Renal cortical epithelial cell (primary cell): ENCODE measurements at regions not wholly inside any gene's neighbourhood (a gene's known extent, or its start where the extent isn't known, plus 50 kb on each side); places are given as distances from the start of the nearest gene placed in this dataset.
"Not testable (repeated sequence)": the region's sequence is repeated elsewhere in the genome, so short reads cannot be mapped to it uniquely, and the experiment has no call there.

Source experiments
- DNase-seq: peaks from one replicate; pipeline ENCODE4 v3.0.0-alpha.2; 2011; ENCODE audit warnings: low read depth

DNA sequence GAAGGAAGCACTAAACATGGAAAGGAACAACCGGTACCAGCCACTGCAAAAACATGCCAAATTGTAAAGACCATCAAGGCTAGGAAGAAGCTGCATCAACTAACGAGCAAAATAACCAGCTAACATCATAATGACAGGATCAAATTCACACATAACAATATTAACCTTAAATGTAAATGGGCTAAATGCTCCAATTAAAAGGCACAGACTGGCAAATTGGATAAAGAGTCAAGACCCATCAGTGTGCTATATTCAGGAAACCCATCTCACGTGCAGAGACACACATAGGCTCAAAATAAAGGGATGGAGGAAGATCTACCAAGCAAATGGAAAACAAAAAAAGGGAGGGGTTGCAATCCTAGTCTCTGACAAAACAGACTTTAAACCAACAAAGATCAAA, 126.3 kb upstream of the CAV2 start:
- not testable (repeated sequence) for DNase-seq

DNA sequence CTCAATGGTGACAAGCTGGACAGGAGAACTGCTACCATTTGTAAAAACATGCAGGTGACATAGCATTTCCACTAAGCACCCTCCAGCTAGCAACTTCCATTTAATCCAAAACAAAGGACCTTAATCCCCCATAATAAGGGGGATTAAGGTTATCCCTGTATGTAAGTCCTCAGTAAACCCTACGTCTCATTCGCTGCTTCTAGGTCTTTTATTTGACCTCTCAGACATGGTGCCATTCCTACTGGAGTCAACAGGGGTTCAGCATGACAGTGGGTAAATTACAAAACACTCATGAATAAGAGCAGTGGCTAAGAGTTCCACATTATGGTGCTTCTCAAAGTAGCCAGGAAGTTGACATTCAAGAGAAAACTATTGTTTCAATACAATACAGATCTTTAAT, 121.8 kb upstream of the CAV2 start:
- no peak for DNase-seq

DNA sequence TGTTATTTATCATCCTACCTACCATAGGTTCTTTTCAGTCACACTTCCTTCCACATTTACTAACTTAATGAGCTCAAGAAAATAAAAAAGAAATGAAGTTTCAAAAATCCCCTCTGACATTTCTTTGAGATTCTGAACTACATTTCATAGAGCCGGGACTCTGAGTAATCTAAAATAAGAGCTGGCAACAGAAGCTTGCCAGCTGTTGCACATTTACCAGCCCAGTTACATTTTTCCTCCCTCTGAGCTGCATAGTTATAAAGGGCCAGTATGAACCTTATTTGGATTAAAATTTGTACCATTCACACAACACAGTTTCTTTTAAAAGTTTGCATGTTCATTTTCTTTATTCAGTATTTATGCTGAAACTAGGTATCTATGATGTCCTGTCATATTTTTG, 119.5 kb upstream of the CAV2 start:
- no peak for DNase-seq

DNA sequence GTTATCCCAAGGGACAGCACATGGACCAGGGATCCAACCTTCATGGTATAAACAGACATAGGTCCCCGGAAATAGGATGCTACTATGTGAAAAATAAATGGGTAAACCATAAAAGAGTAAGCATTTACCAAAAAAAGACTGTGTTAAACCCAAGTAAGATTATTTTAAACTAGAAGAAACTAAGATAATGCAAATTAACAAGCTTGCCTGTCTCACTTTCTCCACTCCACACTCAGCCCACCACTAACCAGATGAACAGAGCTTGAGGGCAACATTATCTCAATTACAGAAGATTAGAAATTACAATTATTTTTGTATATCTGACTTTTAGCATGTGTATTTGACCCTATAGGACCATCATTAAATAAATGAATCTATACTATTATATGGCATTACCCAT, 117.2 kb upstream of the CAV2 start:
- DNase-seq, result no peak

DNA sequence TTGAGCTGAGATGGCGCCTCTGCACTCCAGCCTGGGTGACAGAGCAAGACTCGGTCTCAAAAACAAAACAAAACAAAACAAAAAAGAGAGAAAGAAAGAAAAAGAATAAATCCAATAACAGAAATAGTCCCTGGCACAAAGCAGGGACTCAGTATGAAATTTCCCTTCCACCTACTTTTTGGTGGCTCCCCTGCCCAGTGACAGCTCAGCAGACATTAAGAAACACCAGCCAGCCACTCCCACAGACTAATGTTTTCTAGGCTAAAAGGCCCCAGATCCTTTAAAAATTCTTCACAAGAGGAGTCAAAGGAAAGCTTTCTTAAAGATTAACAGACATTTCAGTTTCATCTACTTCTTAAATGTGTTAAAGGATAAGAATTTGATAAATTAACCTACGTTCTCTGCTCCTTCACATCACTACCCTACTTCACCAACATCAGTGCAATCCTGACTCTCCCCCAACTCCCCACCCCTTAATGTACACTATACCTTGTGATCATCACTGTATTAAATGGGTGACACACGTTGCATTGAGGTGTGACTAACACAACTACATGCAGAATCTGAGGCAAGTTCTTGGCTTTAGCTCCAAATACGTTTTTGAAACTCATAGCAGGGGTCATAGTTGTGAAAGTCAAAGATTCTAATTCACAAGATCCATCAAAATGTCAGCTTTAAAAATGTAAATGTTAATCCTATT, 114.5 kb upstream of the CAV2 start:
- peak; percentile 42 for DNase-seq

DNA sequence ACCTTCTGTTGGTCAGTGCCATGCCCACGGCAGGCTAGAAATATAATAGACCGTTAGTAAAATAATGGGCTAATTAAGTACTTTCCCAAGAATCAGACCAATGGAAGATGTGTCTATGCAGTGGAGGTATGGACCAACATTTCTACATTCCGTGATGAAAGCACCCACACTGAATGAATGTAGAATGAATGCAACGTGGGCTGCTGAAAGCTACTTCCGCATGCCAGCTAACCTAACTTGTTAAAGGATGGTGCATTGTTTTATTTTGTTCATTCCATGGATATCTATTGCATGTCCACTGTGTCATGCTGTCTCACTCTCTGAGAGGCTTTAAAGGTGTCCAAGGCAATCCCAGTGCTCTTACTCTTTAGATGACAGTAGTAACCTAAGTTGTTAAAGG, 112.9 kb upstream of the CAV2 start:
- no peak for DNase-seq

DNA sequence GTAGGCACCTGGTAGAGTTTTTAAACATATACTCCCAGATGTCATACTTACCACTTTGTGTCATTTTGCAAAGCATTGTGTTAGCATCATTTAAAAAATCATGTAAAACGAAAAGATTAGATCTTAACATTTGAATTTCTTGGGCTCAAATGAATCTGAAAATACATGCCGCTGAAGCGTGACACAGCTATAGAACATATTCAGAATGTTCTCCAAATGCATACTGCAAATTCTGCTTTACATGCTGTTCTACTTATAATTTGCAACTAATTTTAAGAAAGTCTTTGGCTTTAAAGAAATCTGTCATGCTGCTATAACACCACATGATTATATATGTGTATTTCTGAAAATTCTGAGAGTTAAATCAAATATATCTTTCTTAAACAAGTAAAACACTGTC, 109.2 kb upstream of the CAV2 start:
- DNase-seq, result no peak

DNA sequence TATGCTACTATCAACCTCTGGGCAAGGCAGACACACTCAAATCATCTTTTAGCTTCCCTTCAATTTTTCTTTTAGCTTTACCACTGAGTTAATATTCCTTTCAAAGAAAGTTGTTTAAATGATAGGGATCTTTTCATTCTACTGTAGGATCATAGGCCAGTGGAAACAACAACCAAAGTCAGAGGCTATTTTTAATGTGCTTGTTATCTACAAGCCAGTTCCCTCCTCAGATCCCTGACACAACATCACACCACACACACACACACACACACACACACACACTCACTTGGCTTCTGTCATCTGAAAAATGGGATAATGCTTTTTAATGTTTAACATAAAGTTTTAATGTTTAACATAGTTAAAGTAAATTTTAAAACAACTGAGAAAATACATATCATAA, 106.7 kb upstream of the CAV2 start:
- no peak for DNase-seq

DNA sequence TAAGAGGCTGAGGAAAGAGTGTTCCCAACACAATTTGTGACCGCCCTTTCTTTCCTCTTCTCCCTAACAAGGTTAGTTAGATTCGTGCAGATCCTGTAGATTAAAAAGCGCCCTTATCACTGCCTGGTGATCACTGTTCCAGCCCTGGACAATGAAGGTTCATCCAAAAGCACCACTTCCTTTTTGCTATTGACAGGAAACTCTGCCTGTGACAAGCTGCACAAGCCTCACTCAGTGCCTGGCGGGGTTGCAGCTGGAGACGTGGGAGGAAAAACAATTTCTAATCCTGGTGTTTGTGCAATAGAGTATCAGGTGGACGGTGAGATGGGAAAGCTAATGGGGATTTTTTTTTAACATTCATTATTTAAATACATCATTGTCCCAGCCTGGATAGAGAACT, 105.9 kb upstream of the CAV2 start:
- DNase-seq, result peak; percentile 58

DNA sequence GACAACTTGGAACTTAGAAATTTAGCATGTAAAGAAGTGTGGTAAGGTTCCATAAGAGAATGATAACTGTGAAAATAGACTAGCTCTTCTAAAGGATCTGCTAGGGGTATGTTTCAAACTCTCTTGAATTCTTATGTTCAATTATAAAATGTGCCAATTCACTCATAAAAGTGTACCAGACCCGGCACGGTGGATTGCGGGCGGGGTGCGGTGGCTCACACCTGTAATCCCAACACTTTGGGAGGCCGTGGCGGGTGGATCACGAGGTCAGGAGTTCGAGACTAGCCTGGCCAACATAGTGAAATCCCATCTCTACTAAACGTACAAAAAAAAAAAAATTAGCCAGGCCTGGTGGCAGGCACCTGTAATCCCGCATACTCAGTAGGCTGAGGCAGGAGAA, 105.4 kb upstream of the CAV2 start:
- DNase-seq, result no peak

DNA sequence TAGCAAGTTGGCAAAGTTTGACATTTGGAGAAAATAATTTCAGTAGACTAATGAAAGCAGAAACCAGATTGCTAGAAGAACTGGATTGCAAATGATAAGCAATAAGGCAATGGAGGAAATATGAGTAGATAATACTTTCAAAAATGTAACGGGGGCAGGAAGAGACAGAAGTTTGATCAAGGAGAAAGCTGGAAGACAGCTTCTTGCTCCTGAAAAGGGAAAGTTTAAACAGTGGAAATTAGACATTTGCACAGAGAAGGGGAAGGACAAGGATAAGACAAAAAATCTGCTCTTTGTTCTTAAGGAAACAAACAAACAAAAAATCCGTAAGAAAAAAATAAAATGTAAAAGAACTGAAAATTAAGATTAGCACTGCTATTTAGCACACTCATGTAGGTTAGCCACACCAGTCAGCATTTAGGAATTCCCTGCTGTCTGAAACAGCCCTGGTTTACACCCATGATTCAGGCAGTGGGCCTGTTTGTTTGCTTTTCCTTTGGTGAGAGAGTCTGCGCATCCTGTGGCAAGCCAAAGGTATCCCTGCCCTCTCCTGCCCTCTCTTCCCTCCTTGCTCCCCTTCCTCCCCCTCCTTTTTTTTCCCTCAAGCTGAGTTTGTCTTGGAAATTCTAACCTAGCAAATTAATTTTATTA, 104.3 kb upstream of the CAV2 start:
- DNase-seq, result peak; percentile 95

DNA sequence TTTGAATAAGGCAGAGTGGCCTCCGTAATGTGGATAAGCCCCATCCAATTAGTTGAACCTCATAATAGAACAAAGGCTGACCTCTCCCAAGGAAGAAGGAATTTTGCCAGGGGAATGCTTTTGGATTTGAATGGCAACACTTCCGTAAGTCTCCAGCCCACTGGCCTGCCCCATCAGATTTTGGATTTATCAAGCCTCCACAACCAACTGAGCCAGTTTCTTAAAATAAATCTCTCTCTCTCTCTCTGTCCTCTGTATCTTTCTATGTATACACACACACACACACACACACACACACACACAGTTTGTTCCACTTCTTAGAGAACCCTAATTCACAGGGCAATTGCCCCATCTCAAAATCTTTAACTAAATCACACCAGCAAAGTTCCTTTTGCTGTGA, 100.9 kb upstream of the CAV2 start:
- no peak for DNase-seq

DNA sequence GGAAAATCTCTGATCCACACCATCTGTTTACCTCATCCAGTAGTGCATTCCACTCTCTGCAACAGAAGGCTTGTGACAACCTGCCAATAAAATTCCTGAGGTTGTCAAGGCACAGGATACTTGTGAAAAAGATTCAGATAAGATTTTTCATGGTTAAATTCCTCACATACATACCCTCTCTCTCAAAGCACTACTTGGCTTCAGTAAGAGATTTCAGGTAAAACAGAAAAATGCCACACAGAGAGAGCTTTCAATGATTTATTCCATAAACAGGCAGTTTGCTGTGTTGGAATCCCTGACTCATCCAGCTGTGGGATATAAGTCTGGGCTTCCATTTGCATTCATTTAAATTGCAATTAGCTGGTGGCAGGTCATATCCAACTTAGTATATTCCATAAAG, 99.7 kb upstream of the CAV2 start:
- peak; percentile 94 for DNase-seq

DNA sequence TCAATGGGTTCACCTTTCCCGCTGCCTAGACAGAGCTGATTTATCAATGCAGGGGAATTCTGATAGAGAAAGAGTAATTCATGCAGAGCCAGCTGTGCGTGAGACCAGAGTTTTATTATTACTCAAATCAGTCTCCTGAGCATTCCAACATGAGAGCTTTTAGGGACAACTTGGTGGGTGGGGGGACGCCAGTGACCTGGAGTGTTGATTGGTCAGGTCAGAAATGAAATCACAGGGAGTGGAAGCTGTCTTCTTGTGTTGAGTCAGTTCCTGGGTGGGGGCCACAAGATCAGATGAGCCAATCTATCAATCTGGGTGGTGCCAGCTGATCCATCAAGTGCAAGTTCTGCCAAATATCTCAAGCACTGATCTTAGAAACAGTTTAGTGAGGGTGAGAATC, 99.0 kb upstream of the CAV2 start:
- DNase-seq, result no peak

DNA sequence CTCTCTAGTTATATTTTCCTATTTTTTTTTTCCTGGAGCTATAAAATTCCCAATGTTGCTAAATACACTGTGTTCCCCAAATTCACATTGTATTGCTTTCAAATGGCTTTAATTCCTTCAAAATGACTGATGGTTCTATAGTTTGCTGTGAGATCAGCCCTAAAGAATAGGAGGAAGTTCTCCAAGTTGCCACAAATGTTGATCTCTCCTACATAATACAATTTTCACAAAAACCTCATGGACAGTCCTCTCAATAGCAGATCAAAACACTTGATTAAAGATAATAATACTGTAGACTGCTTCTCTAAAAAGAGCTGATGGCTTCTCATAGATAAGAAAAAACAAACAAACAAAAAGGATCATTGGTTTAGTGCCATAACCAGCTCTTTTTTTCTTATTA, 97.8 kb upstream of the CAV2 start:
- DNase-seq, result no peak

DNA sequence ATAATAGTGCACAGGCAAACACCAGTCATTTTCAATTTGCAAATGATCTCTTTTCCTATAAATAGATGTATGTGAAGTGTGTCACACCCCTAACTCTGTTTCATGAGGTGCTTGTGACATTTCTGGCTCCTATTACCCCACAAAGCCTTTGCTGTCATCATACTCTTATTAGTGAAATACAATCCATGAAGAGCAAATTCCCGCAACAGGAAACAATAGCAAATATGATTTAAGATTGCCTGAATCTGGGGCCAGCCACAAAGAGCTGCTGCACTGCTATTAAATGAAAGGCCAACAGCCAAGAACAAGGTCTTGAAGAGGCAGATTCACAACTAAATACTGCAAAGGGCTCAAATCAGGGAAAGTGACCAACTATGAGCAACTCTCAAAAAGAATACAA, 96.3 kb upstream of the CAV2 start:
- DNase-seq, result no peak

DNA sequence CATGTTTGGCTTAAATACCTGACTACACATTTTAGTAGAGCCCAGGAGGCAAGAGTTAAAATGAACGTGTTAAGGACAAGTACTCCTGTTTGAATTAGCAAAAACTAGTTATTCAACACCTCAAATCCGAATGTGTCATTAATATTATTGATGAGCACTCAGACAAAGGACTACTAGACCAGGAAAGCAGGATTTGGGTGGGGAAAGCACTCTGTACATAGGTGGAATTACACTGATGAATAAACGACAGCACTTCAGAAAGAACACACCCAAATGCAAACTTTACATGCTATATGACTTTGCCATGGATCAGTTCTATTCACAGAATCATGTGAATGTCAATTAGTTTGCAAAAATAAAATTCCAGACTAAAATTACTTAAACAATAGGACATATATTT, 95.1 kb upstream of the CAV2 start:
- DNase-seq, result no peak

DNA sequence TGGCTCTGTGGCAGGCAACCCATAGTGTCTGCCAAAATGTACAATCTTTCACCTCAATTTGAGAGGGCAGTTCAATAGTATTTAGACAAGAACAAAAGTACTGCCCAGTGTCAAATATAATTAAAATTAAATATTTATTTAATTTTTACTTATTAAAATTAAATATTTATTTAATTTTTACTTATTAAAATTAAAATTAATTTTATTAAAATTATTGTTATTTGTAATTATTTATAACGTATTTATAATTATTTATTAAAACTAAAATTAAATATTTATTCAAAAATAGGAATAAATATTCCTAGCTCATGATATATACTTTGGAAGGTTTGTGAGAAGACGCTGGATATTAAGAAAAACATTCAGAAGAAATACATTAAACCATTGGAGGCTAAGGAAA, 93.7 kb upstream of the CAV2 start:
- DNase-seq, result no peak

DNA sequence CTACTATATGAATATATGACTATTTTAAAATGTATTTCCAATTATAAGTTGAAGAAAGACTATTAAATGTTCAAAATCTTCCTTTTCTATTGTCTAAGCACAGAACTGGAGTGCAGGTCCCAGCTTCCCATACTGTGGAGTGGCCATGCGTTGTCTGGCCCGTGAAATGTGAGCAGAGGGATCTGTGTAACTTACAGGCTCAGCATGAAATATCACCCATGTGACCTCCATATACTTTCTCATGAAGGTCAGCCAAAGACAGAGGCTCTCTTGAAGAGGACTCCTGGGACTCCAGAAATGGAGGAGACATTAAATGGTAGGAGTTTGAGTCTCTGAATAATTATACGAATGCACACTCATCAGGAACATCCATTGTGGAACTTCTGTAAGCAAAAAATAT, 92.4 kb upstream of the CAV2 start:
- no peak for DNase-seq

DNA sequence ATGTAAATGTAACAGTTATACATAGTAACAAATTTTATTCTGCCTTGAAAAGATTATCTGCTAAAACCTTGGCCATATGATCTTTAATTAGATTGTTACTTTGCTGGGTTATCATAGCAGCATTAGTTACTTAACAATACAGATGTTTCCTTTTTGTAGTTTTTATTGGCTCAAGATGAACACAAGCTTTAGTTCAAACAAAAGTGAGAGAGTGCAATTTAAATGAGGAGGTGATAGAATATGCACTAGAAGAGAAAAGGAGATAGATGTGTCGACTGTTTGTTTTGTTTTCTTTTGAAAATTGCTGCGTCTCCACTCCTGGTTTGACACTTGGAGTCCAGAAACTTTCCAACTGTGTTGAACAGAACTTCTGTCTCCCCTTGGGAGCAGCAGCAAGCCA, 91.4 kb upstream of the CAV2 start:
- DNase-seq, result no peak

DNA sequence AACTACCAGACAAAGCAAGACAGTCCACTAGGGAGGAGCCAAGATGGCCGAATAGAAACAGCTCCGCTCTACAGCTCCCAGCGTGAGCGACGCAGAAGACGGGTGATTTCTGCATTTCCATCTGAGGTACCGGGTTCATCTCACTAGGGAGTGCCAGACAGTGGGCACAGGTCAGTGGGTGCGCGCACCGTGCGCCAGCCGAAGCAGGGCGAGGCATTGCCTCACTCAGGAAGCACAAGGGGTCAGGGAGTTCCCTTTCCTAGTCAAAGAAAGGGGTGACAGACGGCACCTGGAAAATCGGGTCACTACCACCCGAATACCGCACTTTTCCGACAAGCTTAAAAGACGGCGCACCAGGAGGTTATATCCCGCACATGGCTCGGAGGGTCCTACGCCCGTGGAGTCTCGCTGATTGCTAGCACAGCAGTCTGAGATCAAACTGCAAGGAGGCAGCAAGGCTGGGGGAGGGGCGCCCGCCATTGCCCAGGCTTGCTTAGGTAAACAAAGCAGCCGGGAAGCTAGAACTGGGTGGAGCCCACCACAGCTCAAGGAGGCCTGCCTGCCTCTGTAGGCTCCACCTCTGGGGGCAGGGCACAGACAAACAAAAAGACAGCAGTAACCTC, 90.6 kb upstream of the CAV2 start:
- not testable (repeated sequence) for DNase-seq

DNA sequence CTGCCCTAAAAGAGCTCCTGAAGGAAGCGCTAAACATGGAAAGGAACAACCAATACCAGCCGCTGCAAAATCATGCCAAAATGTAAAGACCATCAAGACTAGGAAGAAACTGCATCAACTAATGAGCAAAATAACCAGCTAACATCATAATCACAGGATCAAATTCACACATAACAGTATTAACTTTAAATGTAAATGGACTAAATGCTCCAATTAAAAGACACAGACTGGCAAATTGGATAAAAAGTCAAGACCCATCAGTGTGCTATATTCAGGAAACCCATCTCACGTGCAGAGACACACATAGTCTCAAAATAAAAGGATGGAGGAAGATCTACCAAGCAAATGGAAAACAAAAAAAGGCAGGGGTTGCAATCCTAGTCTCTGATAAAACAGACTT, 88.8 kb upstream of the CAV2 start:
- not testable (repeated sequence) for DNase-seq

DNA sequence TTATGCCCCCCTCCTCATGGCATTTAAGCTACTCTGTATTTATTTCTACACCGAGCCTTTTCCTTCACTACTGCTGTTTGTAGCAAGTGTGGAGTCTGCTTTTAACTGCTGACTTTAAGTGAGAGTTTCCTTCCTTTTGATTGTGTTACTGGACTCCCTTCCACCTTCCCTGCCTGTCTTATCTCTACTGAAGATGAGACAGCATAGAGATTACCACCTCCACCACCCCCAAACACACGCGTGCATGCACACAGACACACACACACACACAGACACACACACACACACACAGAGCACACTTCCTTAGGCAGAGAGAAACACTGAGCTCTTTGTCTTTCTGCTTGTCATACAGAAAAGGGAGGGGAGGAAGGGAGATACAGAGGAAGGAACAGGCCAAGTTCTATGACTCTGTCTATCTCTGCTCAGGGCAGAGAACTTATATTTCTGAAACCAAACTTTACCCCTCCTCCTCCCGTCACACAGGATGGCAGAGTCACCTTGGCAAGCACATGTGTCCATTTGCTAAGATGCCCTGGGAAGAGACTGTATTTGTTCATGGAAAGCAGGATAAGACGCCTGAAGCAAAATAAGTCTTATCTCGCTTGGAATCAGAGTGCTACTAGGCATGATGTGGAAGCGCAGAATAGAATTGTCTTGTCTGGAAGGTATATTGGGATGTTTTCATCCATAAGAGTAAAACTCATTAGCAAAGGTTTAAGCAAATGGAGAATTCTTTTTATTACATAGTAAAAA, 81.8 kb upstream of the CAV2 start:
- DNase-seq, result no peak
